GM13976 (cell line): ENCODE measurements at regions not wholly inside any gene's neighbourhood (a gene's known extent, or its start where the extent isn't known, plus 50 kb on each side); places are given as distances from the start of the nearest gene placed in this dataset.

ENCODE experiments used
- DNase-seq: peaks from one replicate; pipeline ENCODE4 v3.0.0; 2012; ENCODE audit warnings: low spot score
- CTCF ChIP-seq: IDR thresholded peaks from 2 replicates; pipeline ENCODE4 v1.5.1; 2012; ENCODE audit warnings: borderline replicate concordance, mild to moderate bottlenecking; ENCODE audit not compliant: insufficient read depth; ENCODE audit errors: extremely low read depth, missing control alignments, control extremely low read depth
- in situ Hi-C: fragments of 300-500 bp; cut with MboI; formaldehyde crosslinking; loops from one replicate; pipeline ENCODE4 v1.12.0; 2022; ENCODE audit warnings: low sequenced_read_pairs, mixed read lengths, inconsistent platforms; ENCODE audit not compliant: unreplicated experiment

DNA sequence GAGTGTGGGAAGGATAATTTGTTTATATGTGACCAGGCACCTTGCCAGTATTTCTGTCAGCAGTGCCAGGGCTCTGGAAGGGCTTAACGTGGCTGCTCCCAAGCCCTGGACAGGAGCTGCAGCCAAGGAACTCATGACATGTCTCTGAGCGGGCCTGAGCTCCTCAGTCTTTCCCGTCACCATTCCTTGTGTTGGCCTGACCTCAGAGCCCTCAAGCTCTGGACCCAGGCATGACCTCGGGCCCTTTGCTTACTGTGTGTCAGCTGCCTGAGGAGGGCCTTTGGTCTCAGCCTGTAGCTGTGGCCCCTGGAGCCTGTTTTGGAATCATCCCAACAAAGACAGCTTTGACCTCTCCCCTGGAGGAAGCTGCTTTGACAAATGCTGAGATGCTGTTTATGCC, 264.1 kb upstream of the PLET1 start:
- in situ Hi-C loops: no loop called here
- no peak for TF ChIP-seq CTCF
- no peak for DNase-seq

- no peak for TF ChIP-seq CTCF
- in situ Hi-C loops: no loop called here
- DNase-seq: no peak
Measured at GRCh38 chr11:112525270-112525669, 264.6 kb upstream of the PLET1 start.

DNA sequence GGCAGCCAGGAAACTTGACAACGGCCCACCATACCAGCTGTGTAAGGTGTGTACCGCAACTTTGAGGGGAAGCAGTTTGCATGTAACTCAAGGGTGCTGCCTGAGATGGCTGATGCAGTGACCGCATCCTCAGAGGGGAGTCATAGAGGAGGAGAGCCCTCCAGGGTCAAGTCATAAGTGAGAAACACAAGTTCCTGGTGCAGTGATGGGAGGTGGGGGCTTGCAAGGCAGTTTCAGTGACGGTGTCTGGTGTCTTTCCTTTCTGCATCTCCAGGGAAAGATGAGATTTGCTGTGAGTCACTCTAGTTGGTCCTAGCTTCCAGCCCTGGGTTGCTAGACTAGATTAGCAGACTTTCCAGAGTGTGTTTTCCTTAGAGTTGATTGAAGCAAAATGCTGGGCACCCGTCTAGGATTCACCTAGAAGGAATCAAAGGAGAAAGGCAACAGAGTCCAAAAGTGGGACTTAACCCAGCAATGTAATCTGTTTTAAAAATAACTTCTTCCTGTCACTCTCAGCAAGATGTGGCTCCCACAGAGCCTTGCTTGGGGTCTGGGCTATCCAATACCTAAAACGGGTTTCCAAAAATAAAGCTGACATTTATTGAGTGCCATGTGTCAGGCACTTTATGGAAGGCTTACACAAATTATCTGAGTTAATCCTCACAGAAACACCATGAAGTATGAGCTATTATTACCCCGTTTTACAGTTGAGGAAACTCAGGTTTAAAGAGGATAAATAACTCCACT, 265.4 kb upstream of the PLET1 start:
- no peak for TF ChIP-seq CTCF
- DNase-seq: no peak
- in situ Hi-C loops: no loop called here

DNA sequence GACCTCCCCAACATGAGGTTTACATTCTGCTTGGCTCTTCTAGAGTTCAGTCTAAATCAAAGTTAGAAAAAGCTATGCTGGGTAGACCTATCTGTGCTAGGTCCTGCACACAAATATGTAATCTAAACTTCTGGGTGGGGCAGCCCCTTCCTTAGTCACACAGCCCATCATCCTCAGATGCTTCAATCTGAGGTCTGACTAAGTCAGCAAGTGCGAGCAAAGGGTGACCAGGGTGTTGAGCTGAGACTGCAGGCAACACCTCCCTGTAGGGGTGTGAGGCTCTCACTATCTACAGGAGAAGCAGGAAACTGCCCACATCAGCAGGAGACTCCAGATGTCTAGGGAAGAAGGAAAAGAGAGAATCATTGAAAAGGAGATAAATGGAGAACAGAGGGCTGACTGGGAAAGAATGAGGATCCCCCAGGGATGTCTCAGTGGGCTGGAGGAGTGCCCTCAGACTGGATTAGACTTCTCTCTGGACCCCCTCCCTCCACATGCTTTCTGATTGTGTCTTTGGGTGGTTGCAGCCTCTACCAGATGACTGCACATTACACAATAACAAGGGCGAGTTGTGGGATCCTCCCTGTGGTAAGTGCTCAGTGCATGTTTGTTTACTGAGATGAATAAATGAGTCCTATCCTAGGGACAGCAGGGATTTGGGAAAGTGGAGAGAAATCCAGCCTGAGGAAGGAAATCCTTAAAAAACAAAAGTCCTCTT, 266.2 kb upstream of the PLET1 start:
- no peak for DNase-seq
- no peak for TF ChIP-seq CTCF
- in situ Hi-C loops: no loop called here

GRCh38 chr11:112529071-112529470, 268.4 kb upstream of the PLET1 start:
- no peak for TF ChIP-seq CTCF
- DNase-seq: no peak
- in situ Hi-C loops: no loop called here

DNA sequence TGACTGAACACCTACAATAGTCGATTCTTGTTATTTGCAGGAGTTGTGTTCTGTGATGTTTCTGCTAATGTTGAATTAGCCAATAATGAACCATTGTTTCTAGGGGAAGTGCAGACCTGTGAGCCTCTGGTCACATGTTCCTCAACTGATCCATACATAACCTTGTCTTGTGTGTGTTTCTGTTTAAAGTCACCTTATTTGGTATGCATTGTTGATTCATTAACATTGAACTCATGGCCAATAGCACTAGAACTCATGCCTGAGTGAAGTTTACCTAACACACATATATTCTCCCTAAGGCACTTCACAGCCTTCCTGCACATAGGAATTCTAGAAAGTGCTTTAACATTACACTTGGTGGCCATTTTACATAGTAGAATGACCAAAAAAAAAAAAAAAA, 271.8 kb upstream of the PLET1 start:
- in situ Hi-C loops: no loop called here

More for the DNA sequence above, 271.8 kb upstream of the PLET1 start:
- DNase-seq: no peak
- TF ChIP-seq CTCF: no peak
